HUES6 (cell line): ENCODE measurements at regions not wholly inside any gene's neighbourhood (a gene's known extent, or its start where the extent isn't known, plus 50 kb on each side); places are given as distances from the start of the nearest gene placed in this dataset.
"Not testable (repeated sequence)": the region's sequence is repeated elsewhere in the genome, so short reads cannot be mapped to it uniquely, and the experiment has no call there.

ENCODE experiments used
- H3K27ac ChIP-seq: 2 replicates; pipeline ENCODE4 v1.7.0; 2013; ENCODE audit warnings: low read depth, mild to moderate bottlenecking, low read length, inconsistent platforms
- H3K27me3 ChIP-seq: 2 replicates; pipeline ENCODE4 v1.6.1; 2013; ENCODE audit warnings: low read length; ENCODE audit not compliant: control insufficient read depth, insufficient read depth
- H3K36me3 ChIP-seq: 2 replicates; pipeline ENCODE4 v1.6.1; 2013; ENCODE audit warnings: low read length; ENCODE audit not compliant: control insufficient read depth, insufficient read depth
- H3K4me1 ChIP-seq: 2 replicates; pipeline ENCODE4 v1.6.1; 2013; ENCODE audit warnings: low read length; ENCODE audit not compliant: control insufficient read depth, insufficient read depth
- H3K4me3 ChIP-seq: 2 replicates; pipeline ENCODE4 v1.5.1; 2013; ENCODE audit warnings: low read depth, low read length
- H3K9ac ChIP-seq: one replicate; pipeline ENCODE4 v1.6.1; 2013; ENCODE audit warnings: mild to moderate bottlenecking, low read length
- H3K9me3 ChIP-seq: 2 replicates; pipeline ENCODE4 v1.6.1; 2013; ENCODE audit warnings: low read depth, low read length; ENCODE audit not compliant: control insufficient read depth, insufficient read depth

DNA sequence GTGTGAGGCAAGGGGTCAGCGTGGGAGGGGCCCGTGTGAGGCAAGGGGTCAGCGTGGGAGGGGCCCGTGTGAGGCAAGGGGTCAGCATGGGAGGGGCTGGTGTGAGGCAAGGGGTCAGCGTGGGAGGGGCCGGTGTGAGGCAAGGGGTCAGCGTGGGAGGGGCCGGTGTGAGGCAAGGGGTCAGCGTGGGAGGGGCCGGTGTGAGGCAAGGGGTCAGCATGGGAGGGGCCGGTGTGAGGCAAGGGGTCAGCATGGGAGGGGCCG is 119.2 kb downstream of the SEPTIN14 start:
- not testable (repeated sequence) for H3K27ac ChIP-seq, H3K36me3 ChIP-seq, H3K4me1 ChIP-seq, H3K9ac ChIP-seq, H3K4me3 ChIP-seq, H3K27me3 ChIP-seq, H3K9me3 ChIP-seq

DNA sequence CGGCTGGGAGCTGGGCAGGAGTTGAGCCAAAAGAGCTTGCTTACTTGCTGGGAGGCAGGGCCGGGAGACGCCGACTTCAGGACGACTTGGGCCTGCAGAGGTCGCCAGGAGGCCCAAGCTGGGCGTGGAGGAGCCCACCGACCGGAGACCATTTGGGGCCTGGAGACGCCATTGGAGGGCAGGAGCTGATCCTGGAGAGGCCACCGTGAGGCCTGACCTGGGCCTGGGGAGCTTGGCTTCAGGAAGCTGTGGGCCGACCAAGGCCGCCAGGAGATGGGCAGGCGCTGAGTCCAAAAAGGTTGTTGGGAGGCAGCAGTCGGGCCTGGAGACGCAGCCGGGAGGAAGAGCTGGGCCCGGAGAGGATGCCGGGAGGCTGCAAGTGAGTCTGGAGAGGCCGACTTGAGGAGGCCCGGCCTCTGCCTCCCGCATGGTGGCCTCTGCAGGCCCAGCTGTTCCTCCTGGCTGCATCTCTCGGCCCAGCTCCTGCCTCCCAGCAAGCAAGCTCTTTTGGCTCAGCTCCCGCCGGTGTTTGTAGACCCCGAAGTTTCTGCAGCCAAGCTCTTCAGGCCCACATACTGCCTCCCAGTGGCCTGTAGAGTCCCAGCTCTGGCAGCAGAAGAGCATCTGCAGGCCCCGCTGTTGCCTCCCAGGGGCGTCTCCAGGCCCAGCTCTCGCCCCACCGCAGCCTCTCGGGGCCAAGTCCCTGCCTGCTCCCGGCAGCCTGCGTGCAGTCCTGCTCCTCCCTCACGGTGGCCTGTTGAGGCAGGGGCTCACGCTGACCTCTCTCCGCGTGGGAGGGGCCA is 119.7 kb downstream of the SEPTIN14 start:
- H3K4me1 ChIP-seq, H3K27ac ChIP-seq, H3K27me3 ChIP-seq, H3K4me3 ChIP-seq, H3K9ac ChIP-seq, H3K36me3 ChIP-seq, H3K9me3 ChIP-seq: not testable (repeated sequence)

DNA sequence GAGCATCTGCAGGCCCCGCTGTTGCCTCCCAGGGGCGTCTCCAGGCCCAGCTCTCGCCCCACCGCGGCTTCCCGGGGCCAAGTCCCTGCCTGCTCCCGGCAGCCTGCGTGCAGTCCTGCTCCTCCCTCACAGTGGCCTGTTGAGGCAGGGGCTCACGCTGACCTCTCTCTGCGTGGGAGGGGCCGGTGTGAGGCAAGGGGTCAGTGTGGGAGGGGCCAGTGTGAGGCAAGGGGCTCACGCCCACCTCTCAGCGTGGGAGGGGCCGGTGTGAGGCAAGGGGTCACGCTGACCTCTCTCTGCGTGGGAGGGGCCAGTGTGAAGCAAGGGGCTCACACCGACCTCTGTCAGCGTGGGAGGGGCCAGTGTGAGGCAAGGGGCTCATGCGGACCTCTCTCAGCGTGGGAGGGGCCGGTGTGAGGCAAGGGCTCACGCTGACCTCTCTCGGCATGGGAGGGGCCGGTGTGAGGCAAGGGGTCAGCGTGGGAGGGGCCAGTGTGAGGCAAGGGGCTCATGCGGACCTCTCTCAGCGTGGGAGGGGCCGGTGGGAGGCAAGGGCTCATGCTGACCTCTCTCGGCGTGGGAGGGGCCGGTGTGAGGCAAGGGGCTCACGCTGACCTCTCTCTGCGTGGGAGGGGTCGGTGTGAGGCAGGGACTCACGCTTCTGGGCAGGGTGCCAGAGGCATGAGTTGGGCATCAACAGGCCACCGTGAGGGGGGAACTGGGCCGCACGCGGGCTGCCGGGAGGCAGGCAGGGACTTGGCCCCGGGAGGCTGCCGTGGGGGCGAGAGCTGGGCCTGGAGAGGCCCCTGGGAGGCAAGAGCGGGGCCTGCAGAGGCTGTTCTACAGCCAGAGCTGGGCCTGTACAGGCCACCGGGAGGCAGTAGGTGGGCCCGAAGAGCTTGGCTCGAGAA is 120.6 kb downstream of the SEPTIN14 start:
- not testable (repeated sequence) for H3K9ac ChIP-seq, H3K36me3 ChIP-seq, H3K27me3 ChIP-seq, H3K9me3 ChIP-seq, H3K4me3 ChIP-seq, H3K27ac ChIP-seq, H3K4me1 ChIP-seq

DNA sequence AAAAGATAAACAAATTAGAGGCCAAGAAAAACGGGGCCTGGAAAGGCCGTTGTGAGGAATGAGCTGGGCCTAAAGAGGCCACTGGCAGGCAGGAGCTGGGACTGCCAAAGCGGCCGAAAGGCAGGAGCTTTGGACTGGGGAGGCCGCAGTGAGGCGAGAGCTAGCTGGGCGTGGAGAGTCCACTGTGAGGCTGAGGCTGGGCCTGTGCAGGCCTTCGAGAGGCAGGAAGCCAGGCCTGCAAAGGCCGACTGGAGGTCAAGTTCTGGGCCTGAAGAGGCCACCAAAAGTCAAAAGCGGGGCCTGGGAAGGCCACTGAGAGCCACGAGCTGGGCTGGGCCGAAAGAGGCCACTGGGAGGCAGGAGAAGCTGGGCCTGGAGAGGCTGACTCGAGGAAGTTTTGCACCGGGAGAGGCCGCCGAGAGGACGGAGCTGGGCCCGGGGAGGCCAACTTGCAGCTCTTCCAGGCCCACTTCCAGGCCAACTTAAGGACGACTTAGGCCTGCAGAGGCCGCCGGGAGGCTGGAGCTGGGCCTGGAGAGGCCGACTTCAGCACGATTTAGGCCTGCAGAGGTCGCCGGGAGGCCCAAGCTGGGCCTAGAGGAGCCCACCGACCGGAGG is 121.8 kb downstream of the SEPTIN14 start:
- H3K27ac ChIP-seq, H3K36me3 ChIP-seq, H3K27me3 ChIP-seq, H3K9me3 ChIP-seq, H3K4me1 ChIP-seq, H3K4me3 ChIP-seq, H3K9ac ChIP-seq: not testable (repeated sequence)

DNA sequence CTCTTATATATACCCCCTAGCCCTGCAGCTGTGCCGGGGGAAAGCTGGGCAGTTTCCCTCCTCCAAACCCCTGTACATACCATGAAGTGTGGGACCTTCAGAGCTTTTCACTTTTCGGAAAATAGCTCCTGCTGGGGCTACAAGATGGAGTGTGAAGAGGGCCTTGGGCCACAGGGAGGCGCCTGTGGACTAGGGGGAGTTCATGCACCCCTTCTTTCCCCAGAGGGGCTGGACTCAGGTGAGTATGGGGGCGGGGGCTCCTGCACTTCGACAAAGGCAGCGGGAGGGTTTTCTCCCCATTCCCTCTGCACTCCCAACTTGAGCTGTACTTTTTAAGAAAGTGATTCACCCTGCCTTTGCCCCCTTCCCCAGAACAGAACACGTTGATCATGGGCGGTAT is 122.5 kb downstream of the SEPTIN14 start:
- H3K4me3 ChIP-seq, H3K36me3 ChIP-seq, H3K9me3 ChIP-seq: not testable (repeated sequence)

DNA sequence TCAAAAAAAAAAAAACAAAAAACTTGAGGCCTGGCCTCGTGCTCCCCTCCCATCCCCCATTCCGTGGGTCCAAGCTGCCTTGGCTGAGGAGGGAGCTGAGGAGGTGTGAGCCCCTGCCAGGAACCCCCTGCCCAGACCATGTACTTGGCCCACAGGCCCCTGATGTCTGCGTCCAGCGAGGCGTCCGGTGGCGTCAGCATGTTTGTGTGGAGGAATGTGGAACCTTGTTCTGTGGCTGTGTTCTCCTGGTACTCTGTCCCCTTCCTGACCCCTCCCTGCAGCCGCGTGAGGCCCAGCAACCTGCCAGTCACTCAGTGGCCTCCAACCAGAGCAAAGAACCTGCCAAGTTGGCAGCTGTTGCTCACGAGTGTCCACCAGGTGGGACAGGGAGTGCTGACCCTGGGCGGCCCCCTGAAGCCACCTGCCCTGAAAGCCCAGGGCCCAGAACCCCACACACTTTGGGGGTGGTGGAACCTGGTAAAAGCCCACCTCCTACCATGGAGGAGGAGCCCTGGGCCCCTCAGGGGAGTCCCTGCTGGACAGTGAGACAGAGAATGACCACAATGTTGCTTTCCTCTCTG is 125.8 kb downstream of the SEPTIN14 start:
- H3K36me3 ChIP-seq, H3K4me3 ChIP-seq, H3K4me1 ChIP-seq, H3K9ac ChIP-seq, H3K27me3 ChIP-seq, H3K9me3 ChIP-seq, H3K27ac ChIP-seq: not testable (repeated sequence)

More for the DNA sequence above, 122.5 kb downstream of the SEPTIN14 start:
- not testable (repeated sequence) for H3K27me3 ChIP-seq, H3K4me1 ChIP-seq, H3K9ac ChIP-seq, H3K27ac ChIP-seq

DNA sequence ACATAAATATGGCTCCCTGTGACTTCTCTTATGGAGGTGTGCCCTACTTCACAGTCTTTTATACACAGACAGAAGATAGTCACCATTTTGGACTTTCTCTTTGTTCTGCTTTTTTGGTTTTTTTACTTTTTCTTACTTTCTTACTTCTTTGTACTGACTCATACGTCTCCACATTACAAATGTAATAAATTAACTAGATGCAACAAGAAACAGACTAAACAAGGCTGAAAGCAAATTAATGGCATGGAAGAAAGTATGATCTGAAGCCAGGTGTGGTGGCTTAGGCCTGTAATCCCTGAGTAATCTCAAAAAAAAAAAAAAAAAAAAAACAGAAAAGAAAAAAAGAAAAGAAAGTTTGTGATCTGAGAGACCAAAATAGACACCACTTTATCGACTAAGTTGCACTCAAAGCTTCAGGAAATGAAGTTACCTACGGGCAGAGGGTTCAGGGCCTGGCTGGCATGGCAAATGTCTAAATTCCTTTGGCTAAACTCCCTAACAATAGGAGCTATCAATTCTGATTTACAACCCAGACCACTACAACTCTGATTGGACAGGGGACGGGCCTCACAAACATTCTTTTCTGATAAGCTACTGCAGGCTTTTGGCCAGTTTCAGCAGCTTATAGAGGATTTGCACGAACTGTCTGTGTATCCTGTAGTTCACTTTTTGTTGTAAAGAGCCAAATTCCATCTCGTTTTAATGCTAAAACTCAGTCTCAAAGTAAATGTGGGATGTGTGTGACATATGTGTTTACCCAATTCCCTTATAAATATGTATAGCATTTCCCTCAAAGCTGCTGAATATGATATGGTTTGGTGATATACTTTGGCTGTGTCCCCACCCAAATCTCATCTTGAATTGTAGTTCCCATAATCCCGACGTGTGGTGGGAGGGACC is 129.1 kb downstream of the SEPTIN14 start:
- Histone ChIP-seq H3K27ac (no peak overlapping the region), H3K4me3 (no peak overlapping the region), H3K36me3 (no peaks in the 10 kb centered on the region), H3K9me3 (no peaks in the 10 kb centered on the region), H3K9ac (no peak overlapping the region), H3K4me1 (peaks cover 4% of the 10 kb centered on the region; the same call in 1 of the 2 replicates), H3K27me3 (no peaks in the 10 kb centered on the region)

DNA sequence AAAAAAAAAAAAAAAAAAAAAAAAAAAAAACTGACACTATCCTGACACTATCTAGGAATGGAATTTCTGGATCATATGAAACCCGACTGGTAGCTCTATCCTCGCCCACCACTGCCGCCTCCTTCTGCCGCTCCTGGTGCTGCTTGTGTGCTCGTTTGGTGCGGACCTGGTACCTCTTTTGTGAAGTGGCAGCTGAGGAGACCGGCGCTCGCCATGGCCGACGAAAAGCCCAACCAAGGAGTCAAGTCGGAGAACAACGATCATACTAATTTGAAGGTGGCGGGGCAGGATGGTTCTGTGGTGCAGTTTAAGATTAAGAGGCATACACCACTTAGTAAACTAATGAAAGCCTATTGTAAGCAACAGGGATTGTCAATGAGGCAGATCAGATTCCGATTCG is 130.6 kb downstream of the SEPTIN14 start:
- H3K4me3 ChIP-seq, result no peak overlapping the region
- H3K36me3 ChIP-seq, result no peaks in the 10 kb centered on the region
- no peaks in the 10 kb centered on the region for H3K9me3 ChIP-seq
- H3K4me1 ChIP-seq, result peaks cover 4% of the 10 kb centered on the region; the same call in 1 of the 2 replicates
- H3K9ac ChIP-seq, result no peak overlapping the region
- H3K27ac ChIP-seq, result no peak overlapping the region
- H3K27me3 ChIP-seq, result no peaks in the 10 kb centered on the region

DNA sequence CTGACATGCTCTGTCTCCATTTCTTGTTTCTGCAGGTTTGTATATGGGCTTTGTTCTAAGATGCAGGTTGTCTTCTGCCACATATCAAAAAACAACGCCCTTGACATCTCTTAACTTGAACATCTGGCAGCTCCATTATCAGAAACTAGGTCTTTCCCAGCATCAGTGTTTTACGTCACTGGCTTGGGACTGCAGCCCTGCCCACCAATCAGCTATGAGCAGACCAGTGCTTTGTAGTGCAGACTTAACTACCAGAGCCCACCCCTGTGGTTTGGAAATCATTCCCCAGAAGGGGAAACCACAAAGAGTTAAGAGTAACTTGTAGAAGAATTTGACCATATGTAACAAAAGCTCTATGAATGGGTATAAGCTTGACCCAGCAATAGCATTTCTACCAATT is 132.4 kb downstream of the SEPTIN14 start:
- no peak overlapping the region for H3K9ac ChIP-seq
- H3K9me3 ChIP-seq, result no peaks in the 10 kb centered on the region
- H3K4me3 ChIP-seq, result no peak overlapping the region
- H3K36me3 ChIP-seq, result no peaks in the 10 kb centered on the region
- H3K27me3 ChIP-seq, result no peaks in the 10 kb centered on the region
- H3K4me1 ChIP-seq, result peaks cover 4% of the 10 kb centered on the region; the same call in 1 of the 2 replicates
- H3K27ac ChIP-seq, result no peak overlapping the region

DNA sequence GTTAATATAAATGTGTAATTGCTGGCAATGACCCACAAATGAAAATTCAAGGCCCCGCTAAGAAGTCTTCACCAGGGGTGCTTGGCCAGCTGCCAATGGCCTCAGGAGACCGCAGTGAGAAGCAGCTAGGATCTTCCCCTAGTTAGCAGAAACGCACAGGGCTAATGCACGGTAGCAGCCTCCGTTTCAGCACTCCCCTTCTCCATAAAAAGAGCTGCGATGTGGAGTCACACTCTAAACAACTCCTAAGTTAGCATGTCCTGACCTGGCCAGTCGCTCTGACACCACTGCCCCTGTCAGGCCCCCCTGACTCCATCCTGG is 139.0 kb downstream of the SEPTIN14 start:
- Histone ChIP-seq H3K9ac (no peak overlapping the region), H3K27ac (no peak overlapping the region), H3K9me3 (no peaks in the 10 kb centered on the region), H3K4me1 (no peaks in the 10 kb centered on the region), H3K27me3 (no peaks in the 10 kb centered on the region), H3K36me3 (no peaks in the 10 kb centered on the region), H3K4me3 (no peak overlapping the region)
